ENCODE measurements at regions not wholly inside any gene's neighbourhood (a gene's known extent, or its start where the extent isn't known, plus 50 kb on each side); places are given as distances from the start of the nearest gene placed in this dataset.
"Not testable (repeated sequence)": the region's sequence is repeated elsewhere in the genome, so short reads cannot be mapped to it uniquely, and the experiment has no call there.

GRCh38 chr13:65926750-65927171, 1303.4 kb downstream of the PCDH9 start:
- no peak for TF ChIP-seq CTCF (IDR thresholded peaks at IDR 0.05; ENCODE audit: low read depth, low read length)
- no peak for DNase-seq (ENCODE audit: extremely low read depth, low read depth)

- DNase-seq (ENCODE audit: extremely low read depth, low read depth): not testable (repeated sequence)
Measured at GRCh38 chr13:65922846-65923245, 1307.3 kb downstream of the PCDH9 start.

- no peak for TF ChIP-seq CTCF (IDR thresholded peaks at IDR 0.05; ENCODE audit: low read depth, low read length)
- no peak for DNase-seq (ENCODE audit: extremely low read depth, low read depth)
Measured at GRCh38 chr13:65921933-65922332, 1308.2 kb downstream of the PCDH9 start.

- TF ChIP-seq CTCF (IDR thresholded peaks at IDR 0.05; ENCODE audit: low read depth, low read length): no peak
- DNase-seq (ENCODE audit: extremely low read depth, low read depth): no peak
Measured at GRCh38 chr13:65917731-65918130, 1312.4 kb downstream of the PCDH9 start.

- TF ChIP-seq CTCF (IDR thresholded peaks at IDR 0.05; ENCODE audit: low read depth, low read length): no peak
- no peak for DNase-seq (ENCODE audit: extremely low read depth, low read depth)
Measured at GRCh38 chr13:65915195-65915594, 1314.9 kb downstream of the PCDH9 start.

GRCh38 chr13:65914716-65915115, 1315.4 kb downstream of the PCDH9 start:
- no peak for TF ChIP-seq CTCF (IDR thresholded peaks at IDR 0.05; ENCODE audit: low read depth, low read length)
- no peak for DNase-seq (ENCODE audit: extremely low read depth, low read depth)

GRCh38 chr13:65913173-65913572, 1317.0 kb downstream of the PCDH9 start:
- TF ChIP-seq CTCF (IDR thresholded peaks at IDR 0.05; ENCODE audit: low read depth, low read length): no peak
- no peak for DNase-seq (ENCODE audit: extremely low read depth, low read depth)

- DNase-seq (ENCODE audit: extremely low read depth, low read depth): no peak
- no peak for TF ChIP-seq CTCF (IDR thresholded peaks at IDR 0.05; ENCODE audit: low read depth, low read length)
Measured at GRCh38 chr13:65912516-65912915, 1317.6 kb downstream of the PCDH9 start.

Measured in AG09319 (cell line).